Left ventricle myocardium inferior (tissue), 1 donor: ENCODE measurements at regions not wholly inside any gene's neighbourhood (a gene's known extent, or its start where the extent isn't known, plus 50 kb on each side); places are given as distances from the start of the nearest gene placed in this dataset.

Experiments
- DNase-seq: peaks from one replicate; pipeline ENCODE4 v3.0.0-alpha.2; 2020
- H3K27ac ChIP-seq: fragments of 200-600 bp; replicated peaks from 2 replicates; pipeline ENCODE4 v1.8.0; 2021
- H3K27me3 ChIP-seq: fragments of 200-600 bp; 2 replicates; pipeline ENCODE4 v1.8.0; 2021; ENCODE audit warnings: low read depth
- H3K36me3 ChIP-seq: fragments of 200-600 bp; 2 replicates; pipeline ENCODE4 v1.8.0; 2021
- H3K4me1 ChIP-seq: fragments of 200-600 bp; 2 replicates; pipeline ENCODE4 v1.8.0; 2021
- H3K4me3 ChIP-seq: fragments of 200-600 bp; 2 replicates; pipeline ENCODE4 v1.8.0; 2021; ENCODE audit warnings: mild to moderate bottlenecking, moderate library complexity
- H3K9me3 ChIP-seq: fragments of 200-600 bp; replicated peaks from 2 replicates; pipeline ENCODE4 v1.8.0; 2021
- intact Hi-C: fragments of 100-400 bp; cut with micrococcal nuclease; formaldehyde crosslinking; loops from one replicate; pipeline ENCODE4 v1.11.0; 2022
- TF ChIP-seq, protein P1 (sequence below): fragments of 200-600 bp; IDR thresholded peaks from 2 replicates; pipeline ENCODE4 v1.8.0; 2021; ENCODE audit warnings: antibody characterized with exemption, mild to moderate bottlenecking, borderline replicate concordance
- donor health status: DM: no; HTN: yes; CAD: no; lungs with severe emphysema.

DNA sequence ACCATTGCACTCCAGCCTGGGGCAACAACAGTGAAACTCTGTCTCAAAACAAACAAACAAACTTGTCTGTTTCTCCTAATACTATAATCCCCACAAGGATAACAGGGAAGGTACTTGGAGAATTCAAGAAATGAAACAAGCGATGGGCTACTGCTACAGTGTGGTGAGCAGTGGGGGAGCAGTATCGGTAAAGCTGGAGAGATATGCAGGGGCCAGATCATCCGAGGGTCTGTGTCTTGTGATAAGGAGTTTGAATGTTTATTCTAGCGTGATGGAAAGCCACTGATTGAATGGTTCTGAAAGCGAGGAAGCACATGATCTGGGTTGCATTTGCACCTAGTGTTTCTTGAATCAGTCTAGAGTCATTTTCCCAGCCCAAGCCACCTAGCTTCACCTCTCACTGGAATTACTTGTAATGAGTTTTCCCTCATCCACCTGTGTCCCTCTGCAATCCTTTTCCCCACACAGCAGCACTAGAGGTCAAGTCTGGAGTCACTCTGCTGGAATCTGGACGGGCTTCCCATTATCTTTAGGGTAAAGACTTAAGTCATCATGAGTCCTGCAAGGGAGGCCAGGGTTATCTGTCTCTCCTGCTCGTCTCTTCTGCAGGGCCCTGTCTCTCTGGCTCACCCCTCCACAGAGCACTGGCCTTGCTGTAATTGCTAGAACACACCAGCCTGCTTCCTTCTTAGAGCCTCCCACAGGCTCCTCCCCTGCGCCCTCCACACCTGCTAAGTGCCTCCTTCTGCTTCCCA, 162.3 kb downstream of the KLF5 start:
- H3K27ac ChIP-seq: no peak overlapping the region
- no peaks in the 10 kb centered on the region for H3K9me3 ChIP-seq
- H3K36me3 ChIP-seq: no peaks in the 10 kb centered on the region
- no peaks in the 10 kb centered on the region for H3K27me3 ChIP-seq
- H3K4me1 ChIP-seq: no peaks in the 10 kb centered on the region
- intact Hi-C loops: no loop called here
- TF ChIP-seq, protein P1, sequence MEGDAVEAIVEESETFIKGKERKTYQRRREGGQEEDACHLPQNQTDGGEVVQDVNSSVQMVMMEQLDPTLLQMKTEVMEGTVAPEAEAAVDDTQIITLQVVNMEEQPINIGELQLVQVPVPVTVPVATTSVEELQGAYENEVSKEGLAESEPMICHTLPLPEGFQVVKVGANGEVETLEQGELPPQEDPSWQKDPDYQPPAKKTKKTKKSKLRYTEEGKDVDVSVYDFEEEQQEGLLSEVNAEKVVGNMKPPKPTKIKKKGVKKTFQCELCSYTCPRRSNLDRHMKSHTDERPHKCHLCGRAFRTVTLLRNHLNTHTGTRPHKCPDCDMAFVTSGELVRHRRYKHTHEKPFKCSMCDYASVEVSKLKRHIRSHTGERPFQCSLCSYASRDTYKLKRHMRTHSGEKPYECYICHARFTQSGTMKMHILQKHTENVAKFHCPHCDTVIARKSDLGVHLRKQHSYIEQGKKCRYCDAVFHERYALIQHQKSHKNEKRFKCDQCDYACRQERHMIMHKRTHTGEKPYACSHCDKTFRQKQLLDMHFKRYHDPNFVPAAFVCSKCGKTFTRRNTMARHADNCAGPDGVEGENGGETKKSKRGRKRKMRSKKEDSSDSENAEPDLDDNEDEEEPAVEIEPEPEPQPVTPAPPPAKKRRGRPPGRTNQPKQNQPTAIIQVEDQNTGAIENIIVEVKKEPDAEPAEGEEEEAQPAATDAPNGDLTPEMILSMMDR: no peak
- DNase-seq: no peak
- no peak overlapping the region for H3K4me3 ChIP-seq

DNA sequence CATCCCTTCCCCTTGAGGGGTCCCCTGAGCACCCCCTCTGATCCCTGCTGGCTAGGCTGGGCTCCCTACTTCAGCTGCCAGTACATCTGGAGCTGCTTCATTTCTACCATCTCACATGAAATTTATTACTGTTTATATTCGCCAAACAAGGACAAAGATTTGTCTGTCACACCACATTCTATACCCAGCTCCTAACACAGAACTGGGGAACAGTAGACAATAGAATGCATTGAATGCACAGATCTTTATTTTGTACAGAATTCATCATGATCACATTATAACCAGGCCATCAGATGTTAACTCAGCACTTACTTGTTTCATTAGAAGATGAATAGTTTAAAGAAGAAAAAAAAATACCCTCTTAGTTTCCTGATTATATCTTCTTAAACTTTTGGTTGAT, 159.4 kb downstream of the KLF5 start:
- intact Hi-C loops: no loop called here
- Histone ChIP-seq H3K36me3 (no peaks in the 10 kb centered on the region), H3K27ac (no peak overlapping the region), H3K4me3 (no peak overlapping the region), H3K27me3 (no peaks in the 10 kb centered on the region), H3K4me1 (no peaks in the 10 kb centered on the region), H3K9me3 (no peaks in the 10 kb centered on the region)
- no peak for DNase-seq
- TF ChIP-seq, protein P1: no peak

DNA sequence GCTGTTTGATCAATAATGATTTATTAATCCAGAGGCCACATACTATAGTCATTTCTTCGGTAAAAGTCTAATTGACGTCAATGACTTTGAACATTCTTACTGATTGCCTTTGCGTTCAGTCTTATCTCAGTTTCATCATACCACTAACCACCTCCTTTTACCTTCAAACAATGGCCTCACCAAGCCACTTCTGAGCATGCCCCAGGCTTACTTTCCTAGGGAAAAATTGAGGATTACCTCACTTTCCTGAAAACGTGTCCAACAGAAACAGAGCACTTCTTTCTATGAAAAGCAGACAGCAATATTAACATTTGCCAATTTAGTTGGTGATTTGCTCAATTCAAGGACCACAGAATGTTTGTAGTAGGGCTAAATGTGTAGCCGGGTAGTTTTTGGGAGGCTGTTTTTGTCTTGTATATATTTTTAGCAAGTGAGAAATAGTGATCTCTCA, 157.6 kb downstream of the KLF5 start:
- no peaks in the 10 kb centered on the region for H3K9me3 ChIP-seq
- no peak overlapping the region for H3K4me3 ChIP-seq
- TF ChIP-seq, protein P1: no peak
- H3K27ac ChIP-seq: no peak overlapping the region
- intact Hi-C loops: no loop called here
- no peaks in the 10 kb centered on the region for H3K27me3 ChIP-seq
- no peaks in the 10 kb centered on the region for H3K36me3 ChIP-seq
- no peaks in the 10 kb centered on the region for H3K4me1 ChIP-seq
- DNase-seq: no peak

DNA sequence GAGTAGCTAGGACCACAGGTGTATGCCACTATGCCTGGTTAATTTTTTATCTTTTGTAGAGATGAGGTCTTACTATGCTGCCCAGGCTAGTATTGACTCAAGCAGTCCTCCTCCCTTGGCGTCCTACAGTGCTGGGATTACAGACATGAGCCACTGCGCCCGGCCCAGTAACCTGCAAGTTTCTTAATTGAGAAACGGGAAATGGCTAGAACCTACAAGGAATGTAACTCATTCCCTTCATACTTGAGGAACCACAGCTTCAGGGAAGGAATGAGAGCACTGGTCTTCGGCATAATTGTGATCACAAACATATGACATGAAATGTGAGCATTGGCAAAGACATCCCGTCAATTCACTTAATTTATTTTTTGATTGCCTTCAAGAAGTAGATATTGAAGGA, 157.0 kb downstream of the KLF5 start:
- TF ChIP-seq, protein P1: no peak
- no peaks in the 10 kb centered on the region for H3K36me3 ChIP-seq
- H3K27ac ChIP-seq: no peak overlapping the region
- no peaks in the 10 kb centered on the region for H3K9me3 ChIP-seq
- DNase-seq: no peak
- H3K4me1 ChIP-seq: no peaks in the 10 kb centered on the region
- no peak overlapping the region for H3K4me3 ChIP-seq
- H3K27me3 ChIP-seq: no peaks in the 10 kb centered on the region
- intact Hi-C loops: no loop called here

DNA sequence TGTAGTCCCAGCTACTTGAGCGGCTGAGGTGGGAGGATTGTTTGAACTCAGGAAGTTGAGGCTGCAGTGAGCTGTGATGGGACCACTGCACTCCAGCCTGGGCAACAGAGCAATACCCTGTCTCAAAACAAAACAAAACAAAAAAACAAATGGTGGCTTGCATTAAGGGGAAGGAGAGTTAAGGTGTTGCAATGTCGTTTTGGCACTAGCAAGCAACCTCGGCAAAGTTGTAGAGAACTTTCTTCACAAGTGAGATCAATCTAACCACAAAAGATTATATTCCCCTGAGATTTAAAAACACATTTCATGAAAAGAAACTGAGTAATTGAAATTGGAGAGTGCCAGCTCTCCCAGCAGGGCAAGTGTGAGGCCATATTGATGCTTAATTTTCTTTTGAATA, 153.7 kb downstream of the KLF5 start:
- H3K4me3 ChIP-seq: no peak overlapping the region
- TF ChIP-seq, protein P1: no peak
- no peaks in the 10 kb centered on the region for H3K9me3 ChIP-seq
- H3K36me3 ChIP-seq: no peaks in the 10 kb centered on the region
- no peak for DNase-seq
- H3K27ac ChIP-seq: no peak overlapping the region
- H3K27me3 ChIP-seq: no peaks in the 10 kb centered on the region
- H3K4me1 ChIP-seq: no peaks in the 10 kb centered on the region
- intact Hi-C loops: no loop called here
